Right lung (tissue), 2 donors: ENCODE measurements at regions not wholly inside any gene's neighbourhood (a gene's known extent, or its start where the extent isn't known, plus 50 kb on each side); places are given as distances from the start of the nearest gene placed in this dataset.

Experiments
- DNase-seq, 2 donors: peaks; one replicate each; pipeline ENCODE4 v3.0.0-alpha.2; 2013

DNA sequence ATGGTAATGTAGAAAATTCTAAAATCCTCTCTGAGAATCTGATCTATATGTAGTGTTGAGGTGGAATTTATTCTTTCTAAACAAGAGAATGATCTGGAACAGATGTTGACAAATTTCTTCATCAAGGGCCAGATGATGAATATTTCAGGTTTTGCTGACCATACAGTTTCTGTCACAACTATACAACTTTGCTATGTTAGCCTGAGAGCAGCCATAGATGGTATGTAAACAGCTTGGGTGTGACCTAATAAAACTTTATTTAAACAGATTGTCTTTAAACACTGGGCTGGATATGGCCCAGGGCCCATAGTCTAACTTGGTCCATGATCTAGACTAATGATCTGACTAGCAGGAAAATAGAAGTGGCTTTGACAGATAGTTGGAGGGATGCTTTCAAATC lies 213.6 kb upstream of the CELF2 start:
- DNase-seq, result no peak

DNA sequence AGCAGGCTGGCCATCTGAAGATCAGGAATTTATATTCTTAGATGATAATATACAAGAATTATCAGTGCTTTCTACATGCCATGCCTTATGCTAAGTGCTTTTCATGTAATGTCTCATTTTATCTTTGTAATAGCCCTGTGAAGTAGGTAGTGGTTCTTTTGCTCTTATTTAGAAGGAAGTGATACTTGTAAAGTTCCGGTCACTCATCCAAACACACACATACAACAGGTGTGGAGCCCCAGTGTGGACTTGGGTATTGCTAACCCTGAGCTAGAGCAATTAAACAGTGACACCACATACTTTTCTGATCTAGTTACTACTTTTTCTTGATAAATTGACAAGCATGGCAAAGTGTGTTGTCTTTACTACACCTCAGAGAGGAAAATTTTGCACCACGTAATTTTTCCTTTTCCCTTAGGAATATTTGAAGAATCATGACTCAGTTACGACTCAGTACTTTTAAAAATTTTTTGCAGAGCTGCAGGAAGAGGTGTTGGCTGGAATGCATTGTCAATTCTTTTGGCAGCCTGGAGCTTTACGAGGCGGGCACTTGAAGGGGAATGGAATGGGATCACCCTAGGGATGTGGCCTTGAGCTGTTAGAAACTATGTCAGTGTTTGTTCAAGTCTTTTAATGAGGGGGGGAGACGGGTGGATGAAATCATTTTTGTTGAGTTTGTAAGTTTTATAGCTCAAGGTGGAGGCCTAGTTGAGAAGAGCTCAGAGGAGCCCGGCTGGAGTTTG lies 212.5 kb upstream of the CELF2 start:
- no peak for DNase-seq

DNA sequence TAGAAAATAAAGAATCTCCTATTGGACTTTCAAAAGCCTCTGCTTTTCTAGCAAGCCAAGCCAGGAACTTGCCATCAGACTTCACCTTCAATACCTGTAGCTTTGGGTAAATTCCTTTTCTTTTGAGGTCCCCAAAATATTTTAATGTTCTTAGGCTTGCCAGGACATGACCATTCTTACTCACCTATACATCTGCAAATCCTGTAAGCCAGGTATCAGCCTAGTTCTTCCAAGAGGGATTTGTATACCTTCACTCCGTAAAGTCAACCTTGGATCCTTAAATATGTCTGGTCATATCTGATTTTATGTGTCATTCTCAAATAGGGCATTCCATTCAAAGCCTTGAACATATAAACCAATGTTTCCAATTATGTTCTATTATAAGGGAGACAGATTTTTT lies 210.6 kb upstream of the CELF2 start:
- no peak for DNase-seq

DNA sequence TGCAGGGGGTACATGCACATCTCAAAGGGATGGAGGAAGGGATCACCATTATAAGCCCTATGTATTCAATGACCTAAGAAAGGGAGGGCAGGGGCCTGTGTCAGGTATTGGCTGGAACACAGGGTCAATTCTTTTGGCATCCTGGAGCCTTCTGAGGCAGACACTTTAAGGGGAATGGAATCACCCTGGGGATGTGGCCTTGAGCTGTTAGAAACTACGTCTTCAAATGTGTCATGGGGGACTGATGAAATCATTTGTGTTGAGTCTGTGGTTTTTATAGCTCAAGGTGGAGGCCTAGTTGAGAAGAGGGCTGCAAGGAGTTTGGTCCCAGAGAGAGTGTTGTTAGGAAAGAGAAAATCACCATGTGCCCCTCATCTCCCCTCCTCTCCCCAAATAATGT lies 206.1 kb upstream of the CELF2 start:
- no peak for DNase-seq

DNA sequence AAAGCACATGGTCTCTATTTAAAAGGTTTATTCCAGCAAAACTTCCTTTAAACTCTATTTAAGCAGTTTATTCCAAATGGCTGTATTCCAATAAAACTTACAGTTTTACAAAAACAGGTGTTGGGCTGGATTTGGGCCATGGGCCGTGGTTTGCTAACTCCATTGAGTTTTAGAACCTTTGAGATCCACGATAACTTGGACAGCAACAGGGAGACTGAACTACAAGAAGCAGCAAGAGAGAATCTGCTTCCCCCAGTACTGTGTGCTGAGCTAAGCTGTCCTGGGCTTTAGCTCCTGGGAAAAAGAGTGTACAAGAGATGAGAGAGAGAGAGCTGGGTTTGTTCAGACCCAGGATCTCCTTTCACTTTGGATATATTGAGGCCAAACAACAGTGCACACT lies 204.0 kb upstream of the CELF2 start:
- no peak for DNase-seq

DNA sequence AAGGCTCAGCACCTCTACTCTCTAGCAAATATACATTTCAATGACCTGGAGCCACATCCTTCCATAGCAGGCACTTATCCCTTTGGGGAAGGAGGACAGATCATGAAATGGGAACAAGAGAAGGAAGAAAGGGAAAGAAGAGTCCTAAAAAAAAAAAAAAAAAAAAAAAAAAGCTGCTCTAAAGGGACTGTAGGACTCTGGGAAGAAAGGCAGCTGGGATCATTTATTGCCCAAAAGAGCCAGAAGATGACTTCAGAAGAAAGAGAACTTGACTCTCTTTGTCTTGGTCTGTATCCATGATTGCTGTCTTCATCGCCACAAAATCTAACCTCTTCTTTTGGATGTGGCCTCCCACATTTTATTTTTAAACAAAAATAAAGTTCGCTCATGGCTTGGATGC lies 203.6 kb upstream of the CELF2 start:
- DNase-seq, result no peak

DNA sequence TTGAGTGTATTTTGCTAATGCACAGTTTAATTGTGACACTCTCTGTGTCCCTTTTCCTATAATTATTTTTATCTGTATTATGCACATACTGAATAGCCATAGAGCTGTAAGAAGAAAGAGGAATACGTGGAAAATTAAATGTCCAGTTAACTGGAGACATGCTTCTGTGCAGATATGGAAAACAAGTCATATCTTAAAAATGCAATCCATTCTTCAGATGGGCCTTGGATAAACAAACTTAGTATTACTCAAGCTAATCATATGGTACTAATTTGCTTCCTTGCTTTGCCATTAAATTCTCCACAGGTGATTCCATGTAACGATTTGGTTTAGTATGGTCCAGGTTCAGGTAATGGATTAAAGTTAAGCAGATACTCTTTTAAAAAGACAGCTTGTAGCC lies 201.2 kb upstream of the CELF2 start:
- no peak for DNase-seq

DNA sequence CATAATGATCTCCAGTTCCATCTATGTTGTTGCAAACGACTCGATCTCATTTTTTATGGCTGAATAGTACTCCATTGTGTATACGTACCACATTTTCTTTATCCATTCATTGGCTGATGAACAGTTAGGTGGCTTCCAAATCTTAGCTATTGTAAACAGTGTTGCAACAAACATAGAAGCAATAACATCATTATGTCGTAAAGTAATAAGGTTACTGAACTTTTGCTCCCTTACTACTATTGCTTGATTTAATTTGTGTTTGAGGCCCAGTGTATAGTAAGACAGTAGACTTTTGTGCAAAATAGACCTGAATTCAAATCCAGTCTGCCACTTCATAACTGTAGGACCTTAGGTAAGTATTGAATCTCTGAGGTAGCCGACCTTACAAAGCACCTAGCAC lies 200.1 kb upstream of the CELF2 start:
- no peak for DNase-seq

DNA sequence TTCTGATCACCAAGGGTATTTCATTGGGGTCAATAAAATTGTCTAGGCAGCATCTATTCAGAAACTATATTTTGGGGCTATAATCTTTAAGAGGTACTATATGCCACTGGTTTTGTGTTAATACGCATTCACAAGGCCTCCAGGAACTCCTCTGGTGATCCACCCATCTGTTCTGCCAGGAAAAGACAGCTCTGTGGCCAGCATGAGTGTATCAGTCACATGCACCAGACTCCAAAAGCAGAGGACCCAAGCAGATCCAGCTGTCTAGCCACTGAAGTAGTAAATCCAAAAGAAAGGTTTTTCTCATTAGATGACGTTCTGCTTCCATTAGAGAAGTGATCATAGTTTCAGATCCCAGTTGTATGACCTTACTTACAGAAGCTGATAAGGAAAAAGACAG lies 199.6 kb upstream of the CELF2 start:
- DNase-seq, result no peak

DNA sequence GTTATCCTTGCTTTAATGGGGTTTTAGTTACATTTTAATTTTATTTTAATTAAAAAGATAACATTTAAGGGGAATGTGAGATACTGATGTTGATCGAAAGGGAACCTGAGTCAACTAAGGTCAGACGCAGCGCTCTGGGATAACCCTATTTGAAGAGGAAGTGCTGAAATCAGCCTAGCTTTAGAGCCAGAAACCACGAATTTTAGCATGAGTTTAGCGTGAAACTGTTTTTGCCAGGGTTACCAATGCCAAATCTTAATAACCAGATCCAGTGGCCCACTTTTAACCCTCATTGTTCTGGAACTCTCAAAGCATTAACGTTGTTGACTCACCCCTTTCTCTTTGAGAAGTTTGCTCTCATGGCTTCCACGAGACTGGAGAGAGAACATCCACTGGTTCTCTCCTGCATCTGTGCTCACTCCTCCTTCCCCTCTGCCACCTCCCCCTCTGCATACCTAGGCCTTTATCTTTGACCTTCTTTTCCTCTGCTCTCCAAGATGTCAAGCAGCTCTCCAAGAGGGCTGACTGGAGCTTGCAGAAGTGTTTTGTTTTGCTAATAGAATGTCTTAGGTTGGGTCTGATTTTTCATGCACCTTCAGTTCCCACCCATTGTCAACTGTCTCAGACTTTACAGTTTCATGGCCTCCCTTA lies 198.3 kb upstream of the CELF2 start:
- DNase-seq, result no peak

DNA sequence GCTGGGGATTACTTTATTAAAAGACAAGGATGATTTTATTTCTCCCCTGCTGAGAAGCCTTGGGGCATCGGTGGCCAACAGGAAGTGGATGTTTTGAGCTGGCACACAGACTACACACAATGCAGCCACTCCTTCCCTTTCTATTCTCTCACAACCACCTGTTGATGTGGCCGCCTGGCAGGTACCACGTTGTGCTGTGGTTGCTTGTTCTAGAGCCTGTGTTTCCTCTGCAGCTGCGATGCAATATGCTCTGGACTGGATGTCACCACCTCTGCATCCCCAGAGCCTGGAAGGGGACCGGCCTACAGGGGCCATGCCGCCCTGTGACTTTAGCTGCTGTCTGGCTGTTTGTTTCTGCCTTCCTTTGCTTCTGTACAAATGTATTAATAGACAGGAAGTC lies 195.7 kb upstream of the CELF2 start:
- DNase-seq, result no peak

DNA sequence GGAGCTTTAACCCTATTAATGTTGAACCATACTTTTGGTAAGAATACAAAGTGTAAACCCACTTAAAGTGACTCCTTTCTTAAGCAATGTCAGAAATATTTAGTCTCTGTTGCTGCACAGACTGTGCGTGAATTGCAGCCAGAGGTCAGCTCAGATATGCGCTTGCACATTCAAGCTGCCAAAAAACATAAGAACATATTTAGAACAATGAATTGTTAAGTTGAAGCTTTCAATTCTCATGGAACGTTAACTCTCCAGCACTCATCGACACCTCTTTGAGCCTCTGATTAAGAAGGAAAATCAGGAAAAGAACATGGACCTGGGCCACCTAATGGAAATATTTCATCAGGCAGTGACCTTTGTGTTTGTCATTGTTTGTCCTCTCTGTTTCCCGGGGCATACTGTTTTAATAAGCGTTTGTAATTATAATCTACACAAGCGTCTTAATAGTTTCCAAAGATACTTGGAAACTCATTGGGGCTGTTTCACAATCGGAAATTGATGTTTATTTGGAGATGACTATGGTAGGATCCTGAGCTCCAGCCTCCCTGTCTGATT lies 193.0 kb upstream of the CELF2 start:
- DNase-seq, result peak; percentile 91 to 97

DNA sequence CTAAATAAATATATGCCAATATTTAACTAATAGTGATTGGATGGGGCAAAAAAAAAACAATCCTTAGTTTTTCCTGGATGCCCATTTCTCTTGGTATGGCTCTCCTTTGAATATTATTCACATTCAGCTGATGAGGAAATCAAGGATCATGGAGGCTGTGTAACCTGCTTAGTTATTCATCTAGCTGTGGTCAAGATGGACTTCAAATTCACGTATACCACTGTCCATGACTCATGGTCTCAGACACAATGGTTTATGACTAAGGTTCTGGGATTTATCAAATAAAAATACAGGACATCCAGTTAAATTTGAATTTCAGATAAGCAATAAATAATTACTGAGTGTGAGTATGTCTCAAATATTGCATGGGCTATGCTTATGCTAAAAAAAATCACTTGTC lies 191.5 kb upstream of the CELF2 start:
- DNase-seq, result no peak

DNA sequence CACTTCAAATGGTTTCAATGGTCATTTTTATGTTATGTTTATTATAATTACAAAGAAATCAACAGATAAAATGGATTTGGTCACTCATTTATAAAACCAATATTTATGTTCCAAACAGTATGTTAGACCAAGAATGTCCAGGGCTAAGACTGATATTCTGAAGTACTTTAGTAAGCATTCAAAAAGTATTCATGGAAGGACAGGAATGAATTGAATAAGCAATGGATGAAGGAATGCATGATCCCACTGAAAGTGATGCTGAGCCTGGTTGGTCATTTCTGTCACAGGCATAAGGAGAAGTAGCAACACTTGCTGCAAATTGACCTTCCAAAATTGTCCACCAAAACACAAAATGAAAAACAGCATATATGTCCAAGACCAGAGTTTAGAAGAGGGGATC lies 189.0 kb upstream of the CELF2 start:
- DNase-seq, result no peak

DNA sequence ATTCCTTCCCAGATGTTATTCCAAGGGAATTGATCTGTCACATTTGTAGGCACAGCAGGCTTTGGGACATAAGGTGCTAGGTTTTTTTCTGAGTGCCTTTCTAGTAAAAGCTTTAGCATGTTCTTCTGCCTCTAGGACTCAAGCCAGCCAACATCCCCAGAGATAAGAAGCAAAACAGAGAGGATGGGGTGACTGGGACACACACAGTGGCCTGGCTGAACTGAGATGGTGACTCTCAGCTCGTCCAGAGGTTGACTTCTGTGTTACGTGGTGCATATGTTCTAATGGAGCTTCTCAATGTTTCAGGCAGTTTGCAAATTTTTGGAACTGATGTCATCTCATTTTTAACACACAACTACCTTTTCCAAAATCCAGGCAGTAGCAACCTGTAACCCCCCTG lies 188.1 kb upstream of the CELF2 start:
- DNase-seq, result no peak

DNA sequence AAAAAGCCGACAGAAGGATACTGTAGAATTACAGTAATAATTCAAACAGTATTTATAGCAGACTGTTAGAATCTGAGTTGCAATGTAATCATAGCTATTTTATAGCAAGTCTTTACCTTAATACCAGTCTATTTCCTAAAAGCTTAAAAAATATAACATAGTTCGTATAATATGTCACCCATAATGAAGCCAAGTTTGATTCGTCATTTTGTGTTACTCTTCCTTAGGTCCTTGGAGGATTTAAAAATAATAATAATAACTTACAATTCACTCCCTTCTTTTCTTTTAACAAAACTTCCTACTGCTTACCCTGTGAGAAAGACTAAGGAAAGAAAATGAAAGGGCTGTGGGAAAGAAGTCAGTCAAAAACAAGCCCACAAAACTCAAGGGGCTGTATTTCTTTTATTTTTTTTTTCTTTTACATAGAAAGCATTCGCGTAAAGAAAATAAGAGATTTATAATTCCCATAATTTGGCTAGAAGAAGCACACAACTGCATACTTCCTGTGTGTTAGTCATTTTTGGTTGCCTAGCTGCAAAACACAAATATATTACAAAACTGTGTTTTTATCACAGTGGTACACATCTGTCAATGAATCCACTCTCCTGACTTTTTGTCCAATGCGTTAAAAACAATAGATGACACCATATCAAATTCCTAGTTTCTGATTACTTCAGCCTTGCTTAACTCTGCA lies 187.2 kb upstream of the CELF2 start:
- DNase-seq, result peak; percentile 70 to 82

DNA sequence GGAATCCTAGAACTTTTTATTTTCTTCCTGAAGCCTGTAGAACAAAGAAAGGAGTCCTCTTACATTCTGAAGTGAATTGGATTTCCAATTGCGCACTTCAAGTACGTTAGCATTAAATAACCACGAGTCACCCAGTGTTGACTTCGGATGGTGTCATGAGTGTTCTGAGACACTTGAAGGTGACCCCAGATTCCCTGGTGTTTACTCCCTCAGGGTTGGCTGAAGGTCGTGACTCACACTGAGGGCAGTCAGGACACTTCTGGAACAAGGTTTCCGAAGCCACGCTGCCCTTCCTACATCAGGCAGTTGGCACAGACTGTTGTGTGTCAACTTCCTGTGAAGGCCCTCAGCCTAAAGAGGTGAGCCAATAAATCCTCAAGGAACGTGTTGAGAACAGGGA lies 186.6 kb upstream of the CELF2 start:
- no peak for DNase-seq

DNA sequence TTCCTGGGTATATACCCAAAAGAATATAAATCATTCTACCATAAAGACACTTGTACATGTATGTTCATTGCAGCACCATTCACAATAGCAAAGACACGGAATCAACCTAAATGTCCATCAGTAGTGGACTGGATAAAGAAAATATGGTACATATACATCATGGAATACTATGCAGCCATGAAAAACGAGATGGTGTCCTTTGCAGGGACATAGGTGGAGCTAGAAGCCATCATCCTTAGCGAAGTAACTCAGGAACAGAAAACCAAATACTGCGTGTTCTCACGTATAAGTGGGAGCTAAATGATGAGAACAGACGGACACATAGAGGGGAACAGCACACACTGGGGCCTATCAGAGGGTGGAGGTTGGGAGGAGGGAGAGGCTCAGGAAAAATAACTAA lies 183.7 kb upstream of the CELF2 start:
- DNase-seq, result no peak

DNA sequence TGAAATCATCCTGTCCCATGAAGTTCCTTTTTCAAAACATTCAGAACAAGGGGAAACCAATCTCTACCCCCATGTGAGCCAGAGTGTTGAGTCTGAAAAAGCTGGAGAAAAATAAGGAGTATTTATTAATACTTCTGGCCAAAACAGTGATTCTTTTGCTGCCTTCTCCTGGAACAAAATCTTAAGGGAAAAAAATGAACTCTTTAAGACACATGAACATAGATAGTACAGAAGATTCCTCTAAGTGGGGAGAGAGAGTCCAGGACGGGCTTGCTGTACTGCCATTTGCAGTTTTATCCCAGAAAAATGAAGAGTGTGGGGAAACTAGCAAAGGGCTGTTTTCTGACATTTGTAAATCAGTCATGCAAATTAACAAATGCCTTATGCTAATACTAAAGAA lies 173.4 kb upstream of the CELF2 start:
- DNase-seq, result no peak

DNA sequence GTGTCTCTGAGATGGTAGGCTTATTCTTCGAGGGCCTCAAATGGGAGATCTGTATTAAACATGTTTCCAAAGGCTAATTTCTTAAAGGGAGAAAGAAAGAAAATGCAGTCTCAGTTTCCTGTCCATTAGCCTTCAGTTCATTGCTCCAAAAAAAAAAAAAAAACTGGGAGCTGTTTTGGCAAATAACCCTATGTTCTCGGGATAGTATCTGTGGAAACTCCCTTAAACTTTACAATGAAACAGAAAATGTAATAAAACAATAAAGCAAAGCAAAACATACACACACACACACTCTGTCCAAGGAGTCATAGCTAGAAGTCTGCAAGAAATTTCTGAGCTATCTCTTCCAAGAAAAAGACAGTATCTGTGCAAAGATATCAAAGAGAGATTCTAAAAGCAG lies 172.5 kb upstream of the CELF2 start:
- DNase-seq, result no peak

DNA sequence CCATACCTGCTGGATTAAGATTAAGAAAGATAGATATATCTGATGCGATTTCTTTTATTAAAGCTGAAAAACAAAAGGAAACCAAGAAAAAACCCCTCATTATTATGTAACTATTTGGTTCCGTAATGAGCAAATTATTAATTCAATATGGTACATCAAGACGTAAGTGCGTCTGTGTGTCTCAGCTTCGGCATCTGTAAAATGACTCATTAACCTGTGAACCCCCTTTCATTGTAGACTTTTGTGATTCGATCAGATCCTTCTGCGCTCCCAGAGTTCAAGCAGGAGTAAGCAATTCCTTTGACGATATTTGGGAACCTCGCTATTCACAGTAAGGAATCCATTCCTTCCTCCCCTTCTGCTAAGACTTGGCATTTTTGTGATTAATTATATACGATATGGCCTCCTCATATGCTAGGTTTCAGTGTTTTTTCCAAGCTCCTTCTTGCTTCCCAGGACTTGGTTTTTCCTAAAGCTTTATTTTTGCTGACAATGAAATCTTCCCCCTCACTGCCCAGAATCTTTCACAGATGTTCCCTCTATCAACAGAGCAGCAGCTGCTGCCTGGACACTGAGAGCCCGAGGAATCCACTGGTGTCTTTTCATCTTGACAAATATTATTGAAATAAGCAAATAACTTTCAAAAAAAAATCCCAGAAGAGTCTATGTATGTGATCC lies 171.7 kb upstream of the CELF2 start:
- no peak for DNase-seq

DNA sequence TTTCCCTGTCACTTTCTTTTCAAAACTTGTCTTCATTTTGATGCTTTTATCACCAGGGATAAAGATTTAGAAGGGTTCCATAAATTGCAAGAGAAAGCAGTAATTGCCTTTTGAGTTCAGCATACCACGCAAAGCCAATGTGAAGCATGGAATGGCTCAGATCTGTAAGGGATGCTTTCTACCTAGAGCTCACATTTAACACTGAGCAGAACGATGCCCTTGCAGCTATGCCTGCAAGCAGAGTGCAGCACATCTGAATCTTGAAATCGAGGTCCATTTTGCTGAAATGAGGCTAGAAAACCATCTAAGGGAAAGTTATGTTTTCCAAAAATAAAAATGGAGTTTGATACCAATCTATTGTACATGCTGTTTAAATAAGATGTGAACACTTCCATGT lies 171.2 kb upstream of the CELF2 start:
- DNase-seq, result no peak

DNA sequence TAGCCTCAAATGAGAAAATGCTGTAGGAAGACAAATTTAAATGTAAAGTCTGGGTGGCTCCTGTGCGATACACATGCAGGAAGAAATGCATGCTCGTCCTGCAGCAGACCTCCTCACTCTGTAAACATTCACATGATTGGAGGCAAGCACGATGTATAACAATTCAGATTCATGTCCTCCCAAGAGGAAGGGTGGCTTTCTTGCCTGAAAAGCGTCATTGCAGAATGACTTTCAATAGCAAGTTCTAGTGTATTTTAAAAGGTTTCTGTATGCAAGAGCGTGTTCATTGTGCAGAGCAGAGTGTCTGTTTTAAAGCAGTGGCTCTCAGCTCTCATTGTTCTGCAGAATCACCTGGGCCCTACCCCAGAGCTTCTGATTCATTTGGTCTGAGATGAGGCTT lies 170.3 kb upstream of the CELF2 start:
- DNase-seq, result no peak
